GM18868 (cell line): ENCODE measurements at regions not wholly inside any gene's neighbourhood (a gene's known extent, or its start where the extent isn't known, plus 50 kb on each side); places are given as distances from the start of the nearest gene placed in this dataset.
"Not testable (repeated sequence)": the region's sequence is repeated elsewhere in the genome, so short reads cannot be mapped to it uniquely, and the experiment has no call there.

Experiments
- ATAC-seq: cut with Tn5 transposase; IDR thresholded peaks from one replicate; pipeline ENCODE4 v1.9.1; 2021; ENCODE audit warnings: mild to moderate bottlenecking, moderate library complexity; ENCODE audit not compliant: unreplicated experiment

DNA sequence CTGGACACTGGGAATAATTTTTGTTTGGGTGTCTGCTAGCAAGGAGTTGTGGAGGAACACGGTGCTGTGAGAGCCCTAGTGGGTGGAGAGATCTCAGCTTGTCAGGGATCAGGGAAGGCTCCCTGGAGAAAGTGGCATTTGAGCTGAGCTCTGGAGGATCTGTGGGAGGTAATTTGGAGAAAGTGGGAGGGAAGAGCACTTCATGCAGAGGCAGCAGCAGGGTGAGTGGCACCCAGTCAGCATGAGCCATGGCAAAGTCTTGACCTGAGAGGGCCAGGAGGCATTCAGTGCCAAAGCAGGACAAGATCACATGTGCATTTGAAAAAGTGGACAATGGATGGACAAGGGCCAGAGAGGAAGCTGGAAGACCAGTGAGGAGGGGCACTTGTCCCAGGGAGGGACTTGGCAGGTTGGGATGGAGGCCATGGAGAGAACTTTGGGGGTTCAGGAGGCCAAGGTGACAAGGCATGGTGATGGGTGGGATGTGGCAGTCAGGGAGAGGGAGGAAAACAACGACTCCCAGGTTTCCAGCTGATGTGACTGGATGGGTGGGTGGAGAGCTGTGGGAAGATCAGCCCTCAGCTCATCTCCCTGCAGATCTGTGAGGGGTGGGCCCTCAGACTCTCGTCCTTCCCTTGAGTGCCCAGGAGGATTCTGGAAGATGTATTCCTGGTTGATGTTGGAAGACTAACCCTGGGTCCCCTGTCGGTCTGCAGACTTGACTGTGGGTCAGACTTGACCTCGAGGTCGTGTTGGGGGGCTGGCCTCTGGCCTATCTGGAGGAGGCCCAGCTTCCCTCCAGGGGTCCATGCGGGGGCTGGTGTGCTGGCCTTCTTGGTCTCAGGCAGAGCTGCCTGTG, 68.9 kb upstream of the PITX1 start:
- ATAC-seq, result no peak

DNA sequence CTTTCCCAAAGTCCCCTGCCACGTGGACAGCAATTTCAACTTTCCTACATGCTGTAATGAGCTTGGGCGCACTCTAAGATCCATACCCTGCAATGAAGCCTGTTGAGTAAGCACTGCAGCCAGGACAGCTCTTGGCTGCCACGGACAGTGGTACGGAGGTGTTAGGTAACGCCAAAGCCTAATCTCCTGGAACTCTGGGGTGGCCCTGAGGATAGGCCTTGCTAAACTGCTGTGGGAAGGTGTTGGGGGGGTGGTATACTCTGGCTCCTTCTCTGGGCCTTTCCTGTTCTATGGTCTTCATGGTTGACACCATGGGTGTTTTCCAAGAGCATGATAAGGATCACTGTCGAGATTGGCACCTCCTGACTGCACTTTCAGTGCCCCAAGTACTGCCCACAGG, 66.4 kb upstream of the PITX1 start:
- ATAC-seq, result no peak

DNA sequence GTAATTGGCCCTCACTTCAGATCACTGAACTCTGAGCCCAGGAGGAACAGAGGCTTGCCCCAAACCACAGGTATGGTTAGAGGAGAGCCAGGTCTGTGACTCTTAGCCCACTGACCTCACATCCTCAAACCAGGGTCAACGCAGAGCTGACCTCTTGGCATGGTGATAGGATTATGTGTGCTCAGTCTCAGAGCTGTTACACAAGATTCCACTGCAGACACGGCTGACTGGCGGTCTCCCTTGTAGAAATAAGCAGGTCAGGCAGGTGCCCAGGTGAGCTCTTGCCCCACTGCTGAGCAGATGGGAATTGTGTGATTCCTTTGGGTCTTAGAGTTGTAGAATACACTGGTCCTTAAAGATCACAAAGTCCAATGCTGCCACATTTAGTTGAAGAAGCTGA, 66.0 kb upstream of the PITX1 start:
- ATAC-seq, result no peak

DNA sequence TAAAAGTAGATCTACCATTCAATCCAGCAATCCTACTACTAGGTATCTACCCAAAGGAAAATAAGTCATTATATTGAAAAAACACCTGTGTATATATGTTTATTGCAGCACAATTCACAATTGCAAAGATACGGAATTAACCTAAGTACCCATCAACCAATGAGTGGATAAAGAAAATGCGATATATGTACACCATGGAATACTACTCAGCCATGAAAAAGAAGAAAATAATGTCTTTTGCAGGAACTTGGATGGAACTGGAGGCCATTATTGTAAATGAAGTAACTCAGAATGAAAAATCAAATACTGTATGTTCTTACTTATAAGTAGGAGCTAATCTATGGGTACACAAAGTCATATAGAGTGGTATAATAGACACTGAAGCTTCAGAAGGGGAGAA, 63.4 kb upstream of the PITX1 start:
- ATAC-seq, result no peak

DNA sequence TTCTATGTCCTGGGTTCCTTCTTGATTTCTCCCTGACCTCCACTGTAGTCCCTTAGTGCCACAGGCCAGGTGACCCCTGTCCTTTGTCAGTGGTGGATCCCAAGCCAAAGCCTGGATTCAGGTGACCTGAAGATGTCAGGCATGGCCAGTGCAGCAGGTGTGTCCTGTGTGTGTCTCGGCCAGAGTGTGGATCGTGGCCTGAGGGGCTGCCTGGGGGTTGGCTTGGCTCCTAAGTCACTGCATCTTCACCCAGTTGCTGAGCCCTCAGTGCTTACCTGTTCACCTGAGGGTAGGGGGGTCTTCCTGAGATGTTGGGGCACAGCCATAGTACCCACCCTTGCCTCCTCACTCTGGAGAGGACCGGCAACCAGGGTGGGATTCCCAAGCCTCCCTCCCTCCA, 61.8 kb upstream of the PITX1 start:
- ATAC-seq, result no peak

DNA sequence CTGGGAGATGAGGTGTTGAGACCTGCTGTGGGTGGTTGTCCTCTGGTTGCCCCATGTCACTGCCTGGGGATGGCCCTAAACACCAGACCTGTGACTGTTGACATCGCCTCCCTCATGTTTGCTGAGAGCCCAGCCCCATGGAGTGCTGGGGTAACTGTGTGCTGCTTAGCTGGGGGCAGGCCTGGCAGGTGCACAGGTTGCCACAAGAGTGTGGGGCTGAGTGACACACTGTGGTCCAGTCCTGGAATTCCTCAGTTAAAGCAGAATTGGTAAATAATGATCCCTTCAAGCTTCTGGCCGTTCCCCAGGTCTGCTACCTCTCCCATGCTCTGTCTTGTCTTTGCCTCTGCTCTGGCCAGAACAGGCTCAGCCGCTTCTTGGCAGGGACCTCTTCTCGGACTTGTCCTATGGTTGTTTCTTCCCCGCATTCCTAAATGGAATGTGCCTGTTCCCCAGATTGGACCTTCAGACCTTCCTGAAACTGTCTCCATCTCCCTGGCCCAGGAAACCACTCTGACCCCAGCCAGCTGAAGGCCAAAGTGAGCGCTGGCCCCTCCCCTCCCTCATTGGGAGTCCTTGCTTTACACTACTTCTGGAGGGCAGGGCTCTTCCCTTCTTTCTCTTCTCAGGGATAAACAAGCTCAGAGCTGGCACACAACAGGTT, 61.2 kb upstream of the PITX1 start:
- no peak for ATAC-seq

DNA sequence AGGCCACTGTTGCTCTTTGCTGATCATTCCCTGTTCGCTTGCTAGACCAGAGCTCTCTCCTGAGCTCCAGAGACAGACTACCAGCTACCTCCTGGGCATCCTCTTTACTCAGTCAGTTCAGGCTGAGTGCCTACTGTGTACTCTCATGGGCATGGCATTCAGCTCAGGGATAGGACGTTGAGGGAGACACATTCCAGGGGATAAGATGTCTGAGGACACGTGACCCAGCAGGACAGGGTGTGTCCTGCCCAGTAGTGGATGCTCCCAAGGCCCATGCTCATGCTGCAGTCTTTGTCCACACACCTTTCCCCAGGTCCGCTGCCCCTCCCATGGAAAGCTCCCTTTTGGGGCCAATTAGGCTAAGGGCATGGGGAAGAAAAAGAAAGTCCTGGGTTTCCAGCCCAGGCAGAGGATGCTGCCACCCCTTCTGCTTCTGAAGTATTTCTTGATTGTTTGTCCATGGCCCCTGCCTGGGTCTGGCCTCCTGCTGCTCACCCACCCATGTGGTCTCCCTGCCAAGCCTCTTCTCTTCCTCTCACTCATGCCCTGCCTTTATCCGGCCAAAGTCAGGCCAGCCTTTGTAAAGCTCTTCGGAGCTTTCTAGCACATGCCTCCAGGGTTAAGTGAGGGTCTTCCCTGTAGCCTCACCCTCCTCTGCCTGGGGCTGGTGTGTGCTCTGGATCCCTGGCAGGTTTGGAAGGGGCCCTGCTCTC, 60.5 kb upstream of the PITX1 start:
- no peak for ATAC-seq

DNA sequence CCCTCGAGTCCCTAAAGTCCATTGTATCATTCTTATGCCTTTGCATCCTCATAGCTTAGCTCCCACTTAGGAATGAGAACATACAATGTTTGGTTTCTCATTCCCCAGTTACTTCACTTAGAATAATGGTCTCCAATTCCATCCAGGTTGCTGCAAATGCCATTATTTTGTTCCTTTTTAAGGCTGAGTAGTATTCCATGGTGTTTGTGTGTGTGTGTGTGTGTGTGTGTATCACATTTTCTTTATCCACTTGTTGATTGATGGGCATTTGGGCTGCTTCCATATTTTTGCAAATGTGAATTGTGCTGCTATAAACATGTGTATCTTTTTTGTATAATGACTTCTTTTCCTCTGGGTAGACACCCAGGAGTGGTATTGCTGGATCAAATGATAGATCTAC, 59.5 kb upstream of the PITX1 start:
- not testable (repeated sequence) for ATAC-seq

DNA sequence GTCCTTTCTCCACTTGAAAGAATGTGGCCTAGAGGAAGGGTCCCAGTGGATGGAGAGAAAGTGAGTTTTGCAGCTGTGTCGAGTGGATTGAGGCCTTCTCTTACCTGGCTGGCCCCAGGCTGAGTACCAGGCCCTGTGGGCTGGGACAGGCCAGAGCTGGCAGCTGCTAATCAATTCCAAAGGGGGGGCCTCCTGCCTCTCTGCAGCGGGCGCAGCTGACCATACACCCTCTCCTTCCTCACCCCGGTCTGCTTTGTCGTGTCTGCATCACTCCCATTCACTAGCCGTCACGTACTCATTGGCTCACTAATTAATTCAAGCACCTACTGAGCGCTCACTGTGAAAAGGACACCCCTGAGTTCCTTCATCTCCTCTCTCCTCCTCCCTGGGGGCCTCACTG, 58.4 kb upstream of the PITX1 start:
- no peak for ATAC-seq

DNA sequence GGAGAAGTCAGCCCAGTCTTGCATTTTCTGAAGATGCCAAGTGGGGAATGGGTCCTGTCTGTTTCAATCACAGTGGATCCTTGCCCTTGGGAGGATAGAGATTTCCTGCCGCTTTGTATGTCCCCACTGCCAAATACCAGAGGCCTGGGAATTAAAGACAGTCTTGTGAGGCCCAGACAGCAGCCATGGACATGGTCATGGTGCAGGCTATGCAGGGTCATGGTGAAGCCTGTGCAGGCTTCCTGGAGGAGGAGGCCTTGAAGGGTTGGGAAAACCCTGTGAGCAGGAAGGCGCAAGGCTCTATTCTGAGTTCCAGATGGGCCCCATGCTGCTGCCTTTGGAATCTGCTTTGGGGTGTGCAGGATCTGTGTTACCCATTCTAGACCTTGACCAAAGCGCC, 57.3 kb upstream of the PITX1 start:
- ATAC-seq, result no peak

DNA sequence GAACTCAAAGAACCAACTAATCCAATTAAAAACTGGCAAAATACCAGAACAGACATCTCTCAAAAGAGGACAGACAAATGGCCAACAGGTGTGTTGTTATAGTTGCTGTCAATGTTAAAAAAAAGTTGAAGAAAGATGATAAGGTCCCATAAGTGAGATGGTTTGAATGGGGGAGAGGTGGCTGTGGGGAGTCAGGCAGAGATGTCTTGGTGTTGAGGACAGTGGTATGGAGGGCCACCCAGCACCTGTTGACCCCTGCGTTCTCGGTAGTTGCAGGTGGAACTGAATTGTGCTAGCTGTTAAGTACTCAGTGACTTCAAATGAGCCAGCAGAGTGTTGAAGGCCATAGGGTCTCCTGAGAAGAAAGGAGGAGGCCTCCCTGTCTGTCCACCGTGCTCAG, 55.9 kb upstream of the PITX1 start:
- ATAC-seq, result no peak

DNA sequence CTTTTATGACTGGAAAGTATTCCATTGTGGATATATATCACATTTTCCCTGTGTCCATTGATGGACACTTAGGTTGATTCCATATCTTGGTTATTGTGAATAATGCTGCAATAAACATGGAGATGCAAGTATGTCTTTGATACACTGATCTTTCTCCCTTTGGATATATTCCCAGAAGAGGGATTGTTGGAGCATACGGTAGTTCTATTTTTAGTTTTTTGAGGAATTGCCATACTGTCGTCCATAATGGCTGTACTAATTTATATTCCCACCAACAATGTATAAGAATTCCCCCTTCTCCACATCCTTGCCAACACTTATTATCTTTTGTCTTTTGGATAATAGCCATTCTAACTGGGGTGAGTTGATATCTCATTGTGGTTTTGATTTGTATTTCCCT, 54.9 kb upstream of the PITX1 start:
- no peak for ATAC-seq

DNA sequence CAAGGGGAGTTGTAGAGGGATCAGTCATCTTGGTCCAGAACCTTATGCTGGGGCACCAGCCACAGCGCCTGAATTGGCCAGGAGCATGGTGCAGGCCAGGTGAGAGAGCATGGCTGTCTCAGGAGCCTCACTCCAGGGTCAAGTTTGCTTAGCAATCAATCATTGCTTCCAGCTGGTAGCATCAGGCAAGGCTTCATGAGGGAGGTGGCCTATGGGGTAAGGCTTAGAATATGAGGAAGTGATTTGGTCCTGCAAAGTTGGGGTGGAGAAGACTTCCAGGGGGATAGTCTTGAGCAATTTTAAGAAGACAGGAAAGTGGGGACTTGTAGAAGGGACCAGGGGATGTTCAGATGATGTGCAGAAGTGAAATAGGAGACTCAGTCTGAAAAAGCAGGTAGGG, 53.9 kb upstream of the PITX1 start:
- ATAC-seq, result no peak

DNA sequence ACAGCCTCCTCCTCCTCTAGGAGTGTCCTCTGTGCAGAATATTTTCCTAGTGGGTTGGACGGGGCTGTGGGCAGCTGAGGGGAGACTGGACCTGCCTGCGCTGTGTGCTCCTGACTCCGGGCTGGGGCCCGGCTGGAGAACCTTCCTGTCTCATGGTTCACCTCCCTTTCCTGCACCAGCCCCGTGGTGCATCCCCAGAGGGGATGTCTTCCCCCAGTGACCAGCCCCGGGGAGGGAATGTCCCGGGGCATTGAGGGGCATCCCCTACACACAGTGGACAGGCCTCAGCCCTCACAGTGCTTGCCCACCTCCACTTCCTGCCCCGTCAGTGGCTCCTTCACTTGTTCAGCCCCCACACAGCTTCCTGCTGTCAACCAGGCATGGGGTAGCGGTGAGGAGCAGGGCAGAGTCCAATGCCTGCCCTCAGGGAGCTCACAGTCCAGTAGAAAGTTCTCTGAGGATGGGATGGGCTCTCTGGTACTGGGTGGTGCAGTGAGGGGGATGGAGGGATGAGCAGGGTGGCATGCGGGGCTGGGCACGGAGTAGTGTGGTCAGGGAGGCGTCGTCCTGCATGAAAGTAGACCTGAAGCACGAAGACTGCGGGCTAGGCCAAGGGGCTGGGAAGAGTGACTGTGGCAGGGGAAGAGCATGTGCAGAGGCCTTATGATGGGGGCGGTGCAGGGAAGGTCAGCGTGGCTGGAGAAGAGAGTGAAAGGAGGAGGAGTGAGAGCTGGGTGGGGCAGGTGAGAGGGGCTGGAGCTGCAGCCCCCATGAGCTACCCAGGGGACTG, 52.1 kb upstream of the PITX1 start:
- no peak for ATAC-seq

DNA sequence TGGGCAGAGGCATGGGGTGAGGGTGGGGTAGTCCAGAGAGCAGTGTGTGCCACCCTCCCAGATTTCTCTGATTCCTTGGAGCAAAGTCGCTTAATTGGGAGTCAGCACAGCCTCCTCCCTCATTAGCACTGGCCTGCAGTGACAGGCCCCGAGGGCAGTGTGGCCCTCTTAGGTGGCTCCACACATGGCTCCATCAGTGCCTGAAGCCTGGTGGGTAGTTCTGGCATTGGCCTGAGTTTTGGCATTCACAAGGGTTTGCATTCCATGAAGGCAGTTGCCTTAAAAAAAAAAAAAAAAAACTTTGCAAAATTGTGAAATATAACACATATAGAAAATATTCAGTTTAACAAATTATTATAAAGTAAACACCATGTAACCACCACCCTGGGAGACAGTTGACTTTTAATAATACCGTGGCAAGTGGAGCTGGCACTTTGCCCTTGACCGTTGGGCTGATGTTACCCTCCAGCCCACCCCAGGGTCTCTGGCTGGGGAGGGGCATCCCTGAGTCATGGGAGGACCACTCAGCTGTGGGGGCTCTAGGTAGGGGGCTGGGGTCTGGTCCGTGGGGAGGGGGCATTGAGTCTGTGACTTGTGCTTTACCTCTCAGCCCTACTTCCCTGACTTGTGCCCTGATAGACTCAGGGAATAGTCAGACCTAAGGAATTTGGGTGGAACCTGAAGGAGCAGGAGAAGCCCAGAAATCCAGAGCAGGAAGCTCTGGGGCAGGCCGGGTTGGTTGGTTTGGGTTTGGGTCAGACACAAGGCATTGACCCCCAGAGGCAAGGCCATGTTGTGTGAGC, 51.3 kb upstream of the PITX1 start:
- no peak for ATAC-seq
